ENCODE measurements at regions not wholly inside any gene's neighbourhood (a gene's known extent, or its start where the extent isn't known, plus 50 kb on each side); places are given as distances from the start of the nearest gene placed in this dataset.
"Not testable (repeated sequence)": the region's sequence is repeated elsewhere in the genome, so short reads cannot be mapped to it uniquely, and the experiment has no call there.

DNA sequence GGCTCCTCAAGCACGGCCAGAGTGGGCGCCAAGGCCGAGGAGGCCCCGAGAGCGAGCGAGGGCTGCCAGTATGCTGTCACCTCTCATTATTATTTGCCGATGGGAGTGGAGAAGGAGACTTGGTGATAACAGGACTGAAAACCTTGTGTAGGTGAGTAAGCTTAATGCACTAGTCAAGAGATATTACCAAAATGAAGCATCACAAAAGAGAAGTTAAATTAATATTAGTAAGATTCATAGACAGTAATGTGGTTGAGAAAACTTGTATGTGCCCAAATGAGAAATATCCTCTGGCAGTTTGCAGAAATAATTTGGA lies 204.5 kb upstream of the SLITRK1 start:
- ChIA-PET POLR2A (no interaction called here), CTCF (no interaction called here)
- no peak for DNase-seq (ENCODE audit: low read depth, low spot score)
- Histone ChIP-seq H3K9me3 (ENCODE audit: control insufficient read depth, insufficient read depth, low read length) (peaks cover 6% of the 10 kb centered on the region; the same call in 1 of the 2 replicates), H3K4me3 (ENCODE audit: low read depth, low read length) (peak overlapping the region; percentile 35), H3K27me3 (ENCODE audit: control insufficient read depth, insufficient read depth, low read length) (no peaks in the 10 kb centered on the region), H3K27ac (ENCODE audit: low read depth, low read length) (no peak overlapping the region)
- TF ChIP-seq, protein P1, sequence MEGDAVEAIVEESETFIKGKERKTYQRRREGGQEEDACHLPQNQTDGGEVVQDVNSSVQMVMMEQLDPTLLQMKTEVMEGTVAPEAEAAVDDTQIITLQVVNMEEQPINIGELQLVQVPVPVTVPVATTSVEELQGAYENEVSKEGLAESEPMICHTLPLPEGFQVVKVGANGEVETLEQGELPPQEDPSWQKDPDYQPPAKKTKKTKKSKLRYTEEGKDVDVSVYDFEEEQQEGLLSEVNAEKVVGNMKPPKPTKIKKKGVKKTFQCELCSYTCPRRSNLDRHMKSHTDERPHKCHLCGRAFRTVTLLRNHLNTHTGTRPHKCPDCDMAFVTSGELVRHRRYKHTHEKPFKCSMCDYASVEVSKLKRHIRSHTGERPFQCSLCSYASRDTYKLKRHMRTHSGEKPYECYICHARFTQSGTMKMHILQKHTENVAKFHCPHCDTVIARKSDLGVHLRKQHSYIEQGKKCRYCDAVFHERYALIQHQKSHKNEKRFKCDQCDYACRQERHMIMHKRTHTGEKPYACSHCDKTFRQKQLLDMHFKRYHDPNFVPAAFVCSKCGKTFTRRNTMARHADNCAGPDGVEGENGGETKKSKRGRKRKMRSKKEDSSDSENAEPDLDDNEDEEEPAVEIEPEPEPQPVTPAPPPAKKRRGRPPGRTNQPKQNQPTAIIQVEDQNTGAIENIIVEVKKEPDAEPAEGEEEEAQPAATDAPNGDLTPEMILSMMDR (IDR thresholded peaks at IDR 0.05; ENCODE audit: low read depth, low read length), result no peak

DNA sequence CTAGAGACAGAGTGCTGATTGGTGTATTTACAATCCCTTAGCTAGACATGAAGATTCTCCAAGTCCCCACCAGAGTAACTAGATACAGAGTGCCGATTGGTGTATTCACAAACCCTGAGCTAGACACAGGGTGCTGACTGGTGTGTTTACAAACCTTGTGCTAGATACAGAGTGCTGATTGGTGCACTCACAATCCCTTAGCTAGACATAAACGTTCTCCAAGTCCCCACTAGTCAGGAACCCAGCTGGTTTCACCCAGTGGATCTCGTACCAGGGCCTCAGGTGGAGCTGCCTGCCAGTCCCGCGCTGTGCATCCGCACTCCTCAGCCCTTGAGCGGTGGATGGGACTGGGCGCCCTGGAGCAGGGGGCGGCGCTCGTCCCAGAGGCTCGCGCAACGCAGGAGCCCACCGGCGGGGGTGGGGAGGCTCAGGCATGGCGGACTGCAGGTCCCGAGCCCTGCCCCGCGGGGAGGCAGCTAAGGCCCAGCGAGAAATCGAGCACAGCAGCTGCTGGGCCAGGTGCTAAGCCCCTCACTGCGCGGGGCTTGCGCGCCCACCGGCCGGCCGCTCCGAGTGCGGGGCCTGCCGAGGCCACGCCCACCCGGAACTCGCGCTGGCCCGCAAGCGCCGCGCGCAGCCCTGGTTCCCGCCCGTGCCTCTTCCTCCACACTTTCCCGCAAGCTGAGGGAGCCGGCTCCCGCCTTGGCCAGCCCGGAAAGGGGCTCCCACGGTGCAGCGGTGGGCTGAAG lies 204.0 kb upstream of the SLITRK1 start:
- H3K27me3 ChIP-seq (ENCODE audit: control insufficient read depth, insufficient read depth, low read length); CTCF ChIA-PET; H3K27ac ChIP-seq (ENCODE audit: low read depth, low read length); POLR2A ChIA-PET; H3K9me3 ChIP-seq (ENCODE audit: control insufficient read depth, insufficient read depth, low read length); DNase-seq (ENCODE audit: low read depth, low spot score): not testable (repeated sequence)
- peak overlapping the region; percentile 35 for H3K4me3 ChIP-seq (ENCODE audit: low read depth, low read length)

DNA sequence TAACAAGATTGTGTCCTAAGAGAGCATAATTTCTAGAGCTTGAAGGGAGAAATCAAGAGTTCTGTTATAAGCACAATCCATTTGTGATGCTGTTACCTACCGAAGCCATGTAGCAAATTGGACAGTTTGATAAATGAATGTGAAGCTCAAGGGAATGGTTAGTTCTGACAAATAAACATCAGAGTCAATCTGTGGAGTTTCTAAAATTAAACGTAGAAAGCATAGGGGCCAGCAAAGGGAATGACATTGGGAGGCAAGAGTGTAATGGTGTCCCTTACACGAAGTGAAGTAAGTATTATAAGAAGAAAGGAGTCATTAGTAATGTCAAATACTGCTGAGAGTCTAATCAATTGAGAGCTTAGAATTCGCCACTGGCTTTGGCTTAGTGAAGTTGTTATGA lies 200.2 kb upstream of the SLITRK1 start:
- CTCF ChIA-PET, result interaction anchor here (0.6 kb wide), 1 partner anchor 1497 kb away, joined by 11 read pairs; no protein-coding TSS in a partner anchor
- Histone ChIP-seq H3K27ac (ENCODE audit: low read depth, low read length) (no peak overlapping the region), H3K27me3 (ENCODE audit: control insufficient read depth, insufficient read depth, low read length) (no peaks in the 10 kb centered on the region), H3K9me3 (ENCODE audit: control insufficient read depth, insufficient read depth, low read length) (peaks cover 6% of the 10 kb centered on the region; the same call in 1 of the 2 replicates), H3K4me3 (ENCODE audit: low read depth, low read length) (no peak overlapping the region)
- DNase-seq (ENCODE audit: low read depth, low spot score), result no peak
- TF ChIP-seq, protein P1 (IDR thresholded peaks at IDR 0.05; ENCODE audit: low read depth, low read length), result no peak
- POLR2A ChIA-PET, result no interaction called here

DNA sequence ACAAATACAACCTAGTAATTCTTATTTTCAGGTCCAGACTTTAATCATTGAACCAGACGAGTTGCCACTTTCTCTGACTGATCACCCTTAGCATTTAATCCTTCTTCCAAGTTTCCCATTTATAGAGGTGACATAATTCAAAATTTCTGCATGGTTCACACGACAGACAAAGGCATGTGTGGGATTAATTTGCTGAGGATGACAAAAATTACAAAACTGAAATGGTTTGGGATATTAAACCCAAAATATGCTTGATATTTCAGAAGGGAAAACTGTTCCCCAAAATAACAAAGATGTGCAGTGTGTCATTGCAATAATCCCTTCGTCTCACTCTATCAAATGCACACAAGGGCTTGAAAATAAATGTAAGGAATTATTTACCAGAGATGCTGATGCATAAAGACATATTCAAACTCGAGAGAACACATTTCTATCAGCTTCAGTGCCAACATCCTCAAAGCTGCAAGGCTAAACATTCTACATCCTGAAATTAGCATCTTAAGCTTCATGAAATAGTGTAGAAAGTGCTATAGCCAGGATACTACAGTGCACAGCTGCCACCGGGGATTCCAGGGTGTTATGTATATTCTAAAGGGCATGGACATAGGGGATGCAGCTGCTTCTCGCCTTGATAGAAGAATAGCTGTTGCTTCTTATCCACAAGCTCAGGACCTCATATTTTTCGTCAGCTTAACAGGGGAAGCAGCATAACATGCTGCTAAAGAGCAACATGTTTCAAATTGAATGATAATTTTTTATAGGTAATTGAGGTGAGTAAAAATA lies 198.7 kb upstream of the SLITRK1 start:
- TF ChIP-seq, protein P1 (IDR thresholded peaks at IDR 0.05; ENCODE audit: low read depth, low read length), result no peak
- no peaks in the 10 kb centered on the region for H3K27me3 ChIP-seq (ENCODE audit: control insufficient read depth, insufficient read depth, low read length)
- ChIA-PET POLR2A (no interaction called here), CTCF (interaction anchor here (0.5 kb wide), 1 partner anchor 1209 kb away, joined by 3 read pairs; no protein-coding TSS in a partner anchor)
- H3K4me3 ChIP-seq (ENCODE audit: low read depth, low read length), result no peak overlapping the region
- no peaks in the 10 kb centered on the region for H3K9me3 ChIP-seq (ENCODE audit: control insufficient read depth, insufficient read depth, low read length)
- no peak for DNase-seq (ENCODE audit: low read depth, low spot score)
- no peak overlapping the region for H3K27ac ChIP-seq (ENCODE audit: low read depth, low read length)

DNA sequence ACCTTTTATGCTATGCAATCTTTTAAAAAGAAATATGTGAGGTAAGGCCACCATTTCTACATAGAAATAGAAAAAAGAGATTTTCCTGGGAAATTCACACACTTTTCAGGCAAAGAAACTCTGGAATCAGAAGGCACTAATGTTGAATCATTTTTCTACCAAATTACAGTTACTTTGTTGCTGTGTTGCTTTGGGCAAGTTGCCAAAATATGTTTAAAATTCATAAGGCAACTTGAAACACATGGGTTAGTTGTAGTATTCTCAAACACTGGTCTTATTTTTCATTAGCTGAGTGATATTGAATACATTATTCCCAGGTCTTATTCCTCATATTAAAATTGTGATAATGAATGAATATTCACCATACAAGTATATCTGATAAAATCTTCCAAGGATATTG lies 195.0 kb upstream of the SLITRK1 start:
- TF ChIP-seq, protein P1 (IDR thresholded peaks at IDR 0.05; ENCODE audit: low read depth, low read length), result no peak
- no peaks in the 10 kb centered on the region for H3K9me3 ChIP-seq (ENCODE audit: control insufficient read depth, insufficient read depth, low read length)
- no peak for DNase-seq (ENCODE audit: low read depth, low spot score)
- CTCF ChIA-PET, result interaction anchor here (0.6 kb wide), 1 partner anchor 36 kb away, joined by 4 read pairs; no protein-coding TSS in a partner anchor
- no peak overlapping the region for H3K4me3 ChIP-seq (ENCODE audit: low read depth, low read length)
- no peak overlapping the region for H3K27ac ChIP-seq (ENCODE audit: low read depth, low read length)
- POLR2A ChIA-PET, result no interaction called here
- no peaks in the 10 kb centered on the region for H3K27me3 ChIP-seq (ENCODE audit: control insufficient read depth, insufficient read depth, low read length)
